ENCODE measurements at regions not wholly inside any gene's neighbourhood (a gene's known extent, or its start where the extent isn't known, plus 50 kb on each side); places are given as distances from the start of the nearest gene placed in this dataset.

- H3K9ac ChIP-seq (ENCODE audit: low read depth, low read length), result peak overlapping the region; percentile 6
- peak overlapping the region; percentile 46 for H3K4me2 ChIP-seq (ENCODE audit: low read length)
- no peaks in the 10 kb centered on the region for H3K9me3 ChIP-seq (replicated peaks; ENCODE audit: low read length)
- no peaks in the 10 kb centered on the region for H3K27me3 ChIP-seq (ENCODE audit: control insufficient read depth, insufficient read depth, low read length)
- no peaks in the 10 kb centered on the region for H3K36me3 ChIP-seq (ENCODE audit: insufficient read depth, low read length)
- no peak overlapping the region for H3K4me3 ChIP-seq (ENCODE audit: low read length)
- H3K4me1 ChIP-seq (ENCODE audit: control insufficient read depth, insufficient read depth, low read length), result peaks cover 24% of the 10 kb centered on the region
These were observed 68.5 kb upstream of the BTN3A2 start for GRCh38 chr6:26296556-26296856.

GRCh38 chr6:26296857-26297648, 67.9 kb upstream of the BTN3A2 start:
- Histone ChIP-seq H3K36me3 (ENCODE audit: insufficient read depth, low read length) (no peaks in the 10 kb centered on the region), H3K9ac (ENCODE audit: low read depth, low read length) (peak overlapping the region; percentile 6), H3K4me3 (ENCODE audit: low read length) (no peak overlapping the region), H3K27me3 (ENCODE audit: control insufficient read depth, insufficient read depth, low read length) (no peaks in the 10 kb centered on the region), H3K9me3 (replicated peaks; ENCODE audit: low read length) (no peaks in the 10 kb centered on the region), H3K4me1 (ENCODE audit: control insufficient read depth, insufficient read depth, low read length) (peaks cover 24% of the 10 kb centered on the region), H3K4me2 (ENCODE audit: low read length) (peak overlapping the region; percentile 46)

GRCh38 chr6:26299286-26300042, 65.5 kb upstream of the BTN3A2 start:
- Histone ChIP-seq H3K36me3 (ENCODE audit: insufficient read depth, low read length) (no peaks in the 10 kb centered on the region), H3K4me2 (ENCODE audit: low read length) (no peak overlapping the region), H3K4me3 (ENCODE audit: low read length) (no peak overlapping the region), H3K4me1 (ENCODE audit: control insufficient read depth, insufficient read depth, low read length) (peaks cover 24% of the 10 kb centered on the region), H3K9ac (ENCODE audit: low read depth, low read length) (no peak overlapping the region), H3K27me3 (ENCODE audit: control insufficient read depth, insufficient read depth, low read length) (no peaks in the 10 kb centered on the region), H3K9me3 (replicated peaks; ENCODE audit: low read length) (no peaks in the 10 kb centered on the region)

GRCh38 chr6:26300043-26300331, 65.0 kb upstream of the BTN3A2 start:
- H3K9ac ChIP-seq (ENCODE audit: low read depth, low read length), result no peak overlapping the region
- H3K4me1 ChIP-seq (ENCODE audit: control insufficient read depth, insufficient read depth, low read length), result peaks cover 24% of the 10 kb centered on the region
- H3K27me3 ChIP-seq (ENCODE audit: control insufficient read depth, insufficient read depth, low read length), result no peaks in the 10 kb centered on the region
- H3K36me3 ChIP-seq (ENCODE audit: insufficient read depth, low read length), result no peaks in the 10 kb centered on the region
- H3K9me3 ChIP-seq (replicated peaks; ENCODE audit: low read length), result no peaks in the 10 kb centered on the region
- no peak overlapping the region for H3K4me2 ChIP-seq (ENCODE audit: low read length)
- H3K4me3 ChIP-seq (ENCODE audit: low read length), result no peak overlapping the region

- Histone ChIP-seq H3K4me2 (ENCODE audit: low read length) (no peak overlapping the region), H3K9ac (ENCODE audit: low read depth, low read length) (no peak overlapping the region), H3K36me3 (ENCODE audit: insufficient read depth, low read length) (no peaks in the 10 kb centered on the region), H3K4me1 (ENCODE audit: control insufficient read depth, insufficient read depth, low read length) (peaks cover 23% of the 10 kb centered on the region), H3K9me3 (replicated peaks; ENCODE audit: low read length) (no peaks in the 10 kb centered on the region), H3K4me3 (ENCODE audit: low read length) (no peak overlapping the region), H3K27me3 (ENCODE audit: control insufficient read depth, insufficient read depth, low read length) (no peaks in the 10 kb centered on the region)
These were observed 64.6 kb upstream of the BTN3A2 start for GRCh38 chr6:26300359-26300758.

GRCh38 chr6:26300828-26301227, 64.2 kb upstream of the BTN3A2 start:
- no peaks in the 10 kb centered on the region for H3K9me3 ChIP-seq (replicated peaks; ENCODE audit: low read length)

GRCh38 chr6:26301638-26302037, 63.4 kb upstream of the BTN3A2 start:
- Histone ChIP-seq H3K4me2 (ENCODE audit: low read length) (no peak overlapping the region), H3K4me1 (ENCODE audit: control insufficient read depth, insufficient read depth, low read length) (peaks cover 10% of the 10 kb centered on the region), H3K9me3 (replicated peaks; ENCODE audit: low read length) (no peaks in the 10 kb centered on the region), H3K27me3 (ENCODE audit: control insufficient read depth, insufficient read depth, low read length) (no peaks in the 10 kb centered on the region), H3K9ac (ENCODE audit: low read depth, low read length) (no peak overlapping the region), H3K4me3 (ENCODE audit: low read length) (no peak overlapping the region), H3K36me3 (ENCODE audit: insufficient read depth, low read length) (no peaks in the 10 kb centered on the region)

More at GRCh38 chr6:26300828-26301227, 64.2 kb upstream of the BTN3A2 start:
- no peak overlapping the region for H3K4me2 ChIP-seq (ENCODE audit: low read length)
- H3K27me3 ChIP-seq (ENCODE audit: control insufficient read depth, insufficient read depth, low read length), result no peaks in the 10 kb centered on the region
- no peak overlapping the region for H3K9ac ChIP-seq (ENCODE audit: low read depth, low read length)
- H3K4me1 ChIP-seq (ENCODE audit: control insufficient read depth, insufficient read depth, low read length), result peaks cover 18% of the 10 kb centered on the region
- no peak overlapping the region for H3K4me3 ChIP-seq (ENCODE audit: low read length)
- no peaks in the 10 kb centered on the region for H3K36me3 ChIP-seq (ENCODE audit: insufficient read depth, low read length)

- H3K4me2 ChIP-seq (ENCODE audit: low read length), result no peak overlapping the region
- no peaks in the 10 kb centered on the region for H3K4me1 ChIP-seq (ENCODE audit: control insufficient read depth, insufficient read depth, low read length)
- H3K36me3 ChIP-seq (ENCODE audit: insufficient read depth, low read length), result no peaks in the 10 kb centered on the region
- no peaks in the 10 kb centered on the region for H3K9me3 ChIP-seq (replicated peaks; ENCODE audit: low read length)
- no peaks in the 10 kb centered on the region for H3K27me3 ChIP-seq (ENCODE audit: control insufficient read depth, insufficient read depth, low read length)
- no peak overlapping the region for H3K9ac ChIP-seq (ENCODE audit: low read depth, low read length)
- H3K4me3 ChIP-seq (ENCODE audit: low read length), result no peak overlapping the region
These were observed 61.9 kb upstream of the BTN3A2 start for GRCh38 chr6:26302941-26303559.

- Histone ChIP-seq H3K4me1 (ENCODE audit: control insufficient read depth, insufficient read depth, low read length) (peaks cover 1% of the 10 kb centered on the region), H3K4me2 (ENCODE audit: low read length) (peak overlapping the region; percentile 76), H3K36me3 (ENCODE audit: insufficient read depth, low read length) (no peaks in the 10 kb centered on the region), H3K9ac (ENCODE audit: low read depth, low read length) (no peak overlapping the region), H3K9me3 (replicated peaks; ENCODE audit: low read length) (no peaks in the 10 kb centered on the region), H3K4me3 (ENCODE audit: low read length) (no peak overlapping the region), H3K27me3 (ENCODE audit: control insufficient read depth, insufficient read depth, low read length) (no peaks in the 10 kb centered on the region)
These were observed 60.7 kb upstream of the BTN3A2 start for GRCh38 chr6:26304213-26304796.

GRCh38 chr6:26304797-26305640, 60.0 kb upstream of the BTN3A2 start:
- Histone ChIP-seq H3K9me3 (replicated peaks; ENCODE audit: low read length) (no peaks in the 10 kb centered on the region), H3K27me3 (ENCODE audit: control insufficient read depth, insufficient read depth, low read length) (no peaks in the 10 kb centered on the region), H3K4me1 (ENCODE audit: control insufficient read depth, insufficient read depth, low read length) (peaks cover 8% of the 10 kb centered on the region), H3K4me3 (ENCODE audit: low read length) (peak overlapping the region; percentile 46), H3K36me3 (ENCODE audit: insufficient read depth, low read length) (no peaks in the 10 kb centered on the region), H3K4me2 (ENCODE audit: low read length) (peak overlapping the region; percentile 76), H3K9ac (ENCODE audit: low read depth, low read length) (no peak overlapping the region)

- Histone ChIP-seq H3K9me3 (replicated peaks; ENCODE audit: low read length) (no peaks in the 10 kb centered on the region), H3K4me1 (ENCODE audit: control insufficient read depth, insufficient read depth, low read length) (peaks cover 14% of the 10 kb centered on the region), H3K36me3 (ENCODE audit: insufficient read depth, low read length) (no peaks in the 10 kb centered on the region), H3K4me3 (ENCODE audit: low read length) (no peak overlapping the region), H3K27me3 (ENCODE audit: control insufficient read depth, insufficient read depth, low read length) (no peaks in the 10 kb centered on the region), H3K4me2 (ENCODE audit: low read length) (peak overlapping the region; percentile 46), H3K9ac (ENCODE audit: low read depth, low read length) (no peak overlapping the region)
These were observed 59.4 kb upstream of the BTN3A2 start for GRCh38 chr6:26305641-26305969.

All from skeletal muscle satellite cell (primary cell).